Keratinocyte (primary cell): ENCODE measurements at regions not wholly inside any gene's neighbourhood (a gene's known extent, or its start where the extent isn't known, plus 50 kb on each side); places are given as distances from the start of the nearest gene placed in this dataset.

ENCODE experiments used
- CTCF ChIP-seq, 3 experiments: IDR thresholded peaks in 1 of 3; conservative IDR thresholded peaks in 1 of 3; optimal IDR thresholded peaks in 1 of 3; 2 replicates in 2 of 3; 3 replicates in 1 of 3; pipeline versions ENCODE3 to v1.5.1; 2011; ENCODE audit warnings: low read length in 3 of 3, mild to moderate bottlenecking in 3 of 3, moderate library complexity in 2 of 3, control low read depth in 1 of 3, inconsistent platforms in 1 of 3; ENCODE audit not compliant: insufficient read depth in 2 of 3; ENCODE audit errors: extremely low read depth in 1 of 3
- EZH2 ChIP-seq: IDR thresholded peaks from one replicate; pipeline ENCODE4 v1.6.1; 2012; ENCODE audit warnings: inconsistent platforms, mild to moderate bottlenecking, low read length, moderate library complexity

- TF ChIP-seq CTCF (optimal IDR thresholded peaks at IDR 0.05 in 1 of 3, IDR thresholded peaks at IDR 0.05 in 1 of 3, conservative IDR thresholded peaks at IDR 0.05 in 1 of 3; ENCODE audit: extremely low read depth in 1 of 3, insufficient read depth in 2 of 3, low read length in 3 of 3) (no peak), EZH2 (no peak)
Measured at GRCh38 chr14:79939235-79939634, 272.1 kb downstream of the DIO2 start.
